Right renal pelvis (tissue), 4 donors: ENCODE measurements at regions not wholly inside any gene's neighbourhood (a gene's known extent, or its start where the extent isn't known, plus 50 kb on each side); places are given as distances from the start of the nearest gene placed in this dataset.
"Not testable (repeated sequence)": the region's sequence is repeated elsewhere in the genome, so short reads cannot be mapped to it uniquely, and the experiment has no call there.

Experiments
- DNase-seq, 4 donors: peaks; one replicate each; pipeline ENCODE4 v3.0.0-alpha.2; 2013; ENCODE audit warnings: low read depth in 4 of 4, low spot score in 3 of 4, missing footprints in 1 of 4

DNA sequence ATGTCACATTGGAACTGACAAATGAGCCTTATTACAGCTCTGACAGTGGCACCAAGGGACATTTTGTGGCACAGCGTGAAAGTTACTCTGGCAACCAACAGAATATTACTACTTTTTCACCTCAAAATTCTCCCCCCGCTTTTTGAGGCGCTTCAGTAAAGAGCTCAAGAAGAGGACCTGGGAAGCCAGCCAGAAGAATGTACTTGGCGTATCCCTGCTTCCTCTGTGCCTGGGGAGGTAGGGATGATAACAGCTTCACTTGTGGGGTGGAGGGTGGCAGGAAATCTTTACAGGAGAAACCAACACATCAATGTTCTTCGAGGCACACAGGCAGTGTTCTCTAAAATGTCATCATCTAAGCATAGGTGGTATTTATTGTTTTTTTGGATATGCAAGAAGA, 624.1 kb downstream of the NR2F1-AS1 start:
- DNase-seq = no peak

DNA sequence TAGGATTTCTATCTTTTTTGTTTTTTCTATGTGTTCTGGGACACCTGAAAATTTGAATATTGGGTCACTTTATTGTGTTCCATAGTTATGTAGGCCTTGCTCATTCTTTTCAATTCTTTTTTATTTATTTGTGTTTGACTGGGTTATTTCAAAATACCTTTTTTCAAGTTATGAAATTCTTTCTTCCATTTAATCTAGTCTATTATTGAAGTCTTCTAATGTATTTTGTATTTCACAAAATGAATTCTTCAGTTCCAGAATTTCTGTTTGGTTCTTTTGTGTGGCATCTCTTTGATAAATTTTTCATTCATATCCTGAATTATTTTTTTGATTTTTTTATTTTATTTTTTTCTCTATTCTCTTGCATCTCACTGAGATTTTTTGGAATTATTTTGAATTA, 628.8 kb downstream of the NR2F1-AS1 start:
- DNase-seq = no peak

DNA sequence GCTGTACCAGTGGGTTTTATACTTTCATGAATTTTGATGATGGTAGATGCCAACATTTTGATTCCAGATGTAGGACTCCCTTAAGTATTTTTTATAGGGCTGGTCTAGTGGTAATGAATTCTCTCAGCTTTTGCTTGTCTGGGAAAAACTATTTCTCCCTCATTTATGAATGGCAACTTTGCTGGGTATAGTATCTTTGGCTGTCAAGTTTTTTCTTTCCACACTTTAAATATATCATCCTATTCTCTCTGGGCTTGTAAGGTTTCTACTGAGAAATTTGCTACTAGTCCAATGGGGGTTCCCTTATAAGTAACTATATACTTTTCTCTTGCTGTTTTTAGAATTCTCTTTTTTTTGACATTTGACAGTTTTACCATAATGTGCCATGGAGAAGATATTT, 629.3 kb downstream of the NR2F1-AS1 start:
- DNase-seq = no peak

DNA sequence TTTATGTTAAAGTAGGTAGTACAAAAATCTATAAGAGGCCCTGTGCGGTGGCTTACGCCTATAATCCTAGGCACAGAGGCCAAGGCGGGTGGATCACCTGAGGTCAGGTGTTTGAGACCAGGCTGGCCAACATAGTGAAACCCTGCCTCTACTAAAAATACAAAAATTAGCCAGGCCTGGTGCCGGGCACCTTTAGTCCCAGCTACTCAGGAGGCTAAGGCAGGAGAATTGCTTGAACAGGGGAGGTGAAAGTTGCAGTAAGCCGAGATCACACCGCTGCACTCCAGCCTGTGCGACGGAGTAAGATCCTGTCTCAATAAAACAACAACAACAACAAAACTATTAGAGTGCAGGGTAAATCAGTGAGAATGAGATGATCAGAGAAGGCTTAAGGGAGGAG, 634.5 kb downstream of the NR2F1-AS1 start:
- no peak for DNase-seq

DNA sequence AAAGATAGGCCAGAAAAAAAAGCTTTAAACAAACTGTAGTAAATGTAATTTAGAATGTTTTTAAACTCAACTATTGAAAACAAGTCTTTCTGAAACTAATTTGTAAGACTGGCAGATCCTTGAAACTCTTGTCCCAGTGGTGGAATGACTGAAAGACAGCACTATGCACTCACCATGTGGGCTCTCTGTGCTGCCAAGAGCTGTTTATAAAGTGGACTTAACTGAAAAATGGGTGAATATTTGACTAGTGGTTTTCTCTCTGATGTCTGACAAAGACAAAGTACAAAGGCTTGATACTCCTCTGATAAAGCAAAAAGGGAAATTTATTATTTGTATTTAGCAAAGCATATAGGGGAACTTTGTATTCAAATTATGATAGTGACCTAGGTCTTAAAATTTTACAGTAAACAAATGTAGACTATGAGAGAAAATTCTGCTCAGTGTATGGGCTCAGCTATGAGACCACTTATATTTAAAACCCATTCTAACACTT, 635.4 kb downstream of the NR2F1-AS1 start:
- DNase-seq = no peak

DNA sequence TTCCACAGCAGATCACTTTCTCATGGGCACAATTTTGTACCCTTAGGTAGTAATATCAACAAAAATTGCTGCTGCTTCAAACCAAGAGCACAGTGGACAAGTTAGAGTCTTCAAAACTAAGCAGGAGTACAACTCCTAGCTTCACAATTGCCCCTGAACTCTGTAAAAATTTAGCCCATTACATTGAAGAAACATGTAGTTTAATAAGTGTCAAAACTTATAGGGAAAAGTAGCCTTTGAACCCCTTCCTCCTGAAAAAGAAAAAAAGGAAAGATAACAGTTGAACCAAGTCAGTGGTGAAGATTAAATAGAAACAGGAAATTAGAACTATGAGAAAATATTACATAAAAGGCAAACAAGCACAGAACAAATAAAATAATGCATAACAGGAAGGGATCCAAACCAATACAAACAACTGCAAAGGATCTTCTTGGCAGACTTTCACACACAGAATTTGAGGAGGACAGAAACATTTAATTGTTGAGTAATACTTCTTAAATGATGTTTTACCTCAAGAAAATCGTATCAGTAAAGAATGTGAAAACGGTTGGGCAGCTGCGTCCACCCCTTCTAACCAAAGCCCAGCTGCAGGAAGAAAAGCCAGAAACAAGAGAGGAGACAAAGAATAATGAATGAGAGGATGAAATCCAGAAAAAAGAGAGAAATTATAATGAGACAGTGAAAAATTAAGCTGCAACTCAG, 636.0 kb downstream of the NR2F1-AS1 start:
- DNase-seq = peak in 1 of 4 donors; percentile 12

DNA sequence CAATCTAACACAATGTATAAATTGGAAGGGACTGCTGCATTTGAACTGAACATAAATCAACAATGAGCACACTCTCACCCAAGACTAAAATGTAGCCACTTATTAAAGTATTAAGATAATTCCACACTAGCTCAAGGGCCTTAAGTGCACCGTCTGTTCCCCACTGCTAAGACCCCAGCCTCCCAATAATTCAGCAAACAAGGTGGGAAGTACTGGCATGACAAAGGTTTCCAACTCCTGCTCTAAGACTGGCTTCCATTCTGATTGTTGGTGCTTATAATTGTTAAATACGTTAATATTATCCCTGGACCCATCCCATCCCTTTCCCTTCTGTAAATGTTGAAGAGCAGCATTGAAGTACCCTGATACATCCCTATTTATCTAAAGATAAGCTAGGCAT, 636.7 kb downstream of the NR2F1-AS1 start:
- DNase-seq = no peak

DNA sequence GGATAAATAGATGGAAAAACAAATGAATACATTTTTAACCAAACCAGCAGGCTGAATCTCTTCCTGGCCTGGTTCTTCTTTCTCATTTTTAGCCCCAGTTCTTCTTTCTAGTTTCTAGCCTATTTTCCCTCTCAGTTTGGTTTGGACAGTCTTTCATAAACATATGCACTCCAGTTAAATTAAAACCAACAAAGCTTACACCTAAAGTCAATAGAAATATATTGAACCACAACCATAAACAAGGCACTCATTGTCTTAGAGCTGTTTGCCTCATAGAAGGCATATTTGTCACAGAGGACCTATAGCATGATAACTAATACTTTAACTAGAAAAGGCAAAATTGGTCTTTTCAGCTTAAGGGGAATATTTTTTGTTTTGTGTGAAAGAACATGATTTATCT, 638.3 kb downstream of the NR2F1-AS1 start:
- no peak for DNase-seq

DNA sequence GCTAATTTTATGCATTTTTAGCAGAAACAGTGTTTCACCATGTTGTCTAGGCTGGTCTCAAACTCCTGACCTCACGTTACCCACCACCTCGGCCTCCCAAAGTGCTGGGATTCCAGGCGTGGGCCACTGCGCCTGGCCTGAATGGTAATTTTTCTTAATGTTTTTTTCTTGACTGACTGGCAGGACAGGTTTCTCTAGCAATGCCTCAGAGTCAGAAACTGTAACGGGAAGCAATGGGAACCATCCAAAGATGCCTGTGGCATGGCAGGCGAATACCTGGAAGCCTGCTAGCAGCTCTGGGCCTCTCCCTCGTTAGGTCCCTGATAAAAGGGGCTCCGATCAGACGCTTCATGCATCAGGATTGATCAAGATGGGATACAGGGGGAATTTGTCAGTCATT, 639.2 kb downstream of the NR2F1-AS1 start:
- DNase-seq = peak in 1 of 4 donors; percentile 27

DNA sequence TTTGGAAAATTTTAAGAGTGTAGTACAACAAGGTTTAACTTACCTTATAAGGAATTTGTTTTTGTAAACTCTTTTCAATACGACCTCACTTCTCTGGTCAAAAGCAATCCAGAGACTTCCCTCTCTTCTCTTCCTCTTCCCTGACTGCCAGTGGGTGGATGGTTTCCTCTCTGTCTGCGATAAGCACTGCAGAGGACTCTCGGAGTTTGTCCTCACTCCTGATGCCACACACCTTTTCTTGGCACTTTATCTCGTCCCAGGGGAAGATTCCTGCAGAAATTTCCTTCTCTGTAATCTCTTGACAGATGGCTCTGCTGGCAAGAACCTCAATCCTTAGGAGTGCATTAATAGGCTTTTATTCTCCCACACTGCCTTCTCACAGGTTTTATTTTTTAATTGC, 641.6 kb downstream of the NR2F1-AS1 start:
- no peak for DNase-seq

DNA sequence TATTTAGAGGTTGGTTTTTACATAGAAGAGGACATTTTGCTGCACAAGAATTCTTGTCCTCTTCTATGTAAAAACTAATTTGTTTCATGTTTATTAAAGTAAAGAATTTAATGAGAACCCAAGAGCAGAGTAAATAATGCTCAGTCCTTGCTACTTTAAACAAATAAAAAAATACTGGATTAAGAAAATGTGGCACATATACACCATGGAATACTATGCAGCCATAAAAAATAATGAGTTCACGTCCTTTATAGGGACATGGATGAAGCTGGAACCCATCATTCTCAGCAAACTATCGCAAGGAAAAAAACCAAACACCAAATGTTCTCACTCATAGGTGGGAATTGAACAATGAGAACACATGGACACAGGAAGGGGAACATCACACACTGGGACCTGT, 643.6 kb downstream of the NR2F1-AS1 start:
- not testable (repeated sequence) for DNase-seq

DNA sequence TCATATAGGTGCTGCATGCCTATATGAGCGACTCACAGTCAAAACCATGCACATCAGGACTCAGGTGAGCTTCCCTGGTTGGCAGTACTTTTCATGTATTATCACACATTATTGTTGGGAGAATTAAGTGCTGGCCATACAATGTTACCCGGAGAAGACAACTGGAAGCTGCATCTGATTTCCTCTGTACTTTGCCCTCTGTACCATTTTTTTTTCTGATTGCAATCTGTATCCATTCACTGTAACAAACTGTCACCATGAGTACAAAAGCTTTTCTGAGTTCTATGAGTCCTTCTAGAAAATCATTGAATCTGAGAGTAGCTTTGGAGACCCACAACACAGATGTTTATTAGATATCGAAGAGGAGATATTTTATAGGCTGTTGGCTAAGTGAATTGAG, 651.0 kb downstream of the NR2F1-AS1 start:
- no peak for DNase-seq

DNA sequence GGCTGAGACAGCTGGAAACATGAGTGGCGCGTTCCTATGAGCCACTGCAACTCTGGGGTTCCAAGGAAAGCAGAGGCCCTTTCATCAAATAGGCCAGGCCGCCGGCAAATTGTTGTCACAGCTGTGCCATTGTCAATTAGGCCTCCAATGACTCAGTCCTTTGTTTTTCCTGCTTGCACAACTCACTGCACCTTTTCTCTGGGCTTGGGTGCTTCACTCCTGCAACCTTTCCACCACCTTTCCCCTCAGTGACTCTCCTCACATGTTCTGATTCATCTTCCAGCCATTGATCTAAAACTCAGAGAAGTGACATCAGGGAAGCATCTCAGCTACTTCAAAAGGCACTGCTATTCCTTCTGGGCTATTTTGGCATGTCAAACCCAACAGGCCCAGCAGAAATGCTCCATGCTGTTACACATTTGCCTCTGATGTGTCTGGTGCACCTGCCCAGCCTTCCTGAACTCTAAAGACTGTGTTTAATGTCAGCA, 653.7 kb downstream of the NR2F1-AS1 start:
- DNase-seq = no peak

DNA sequence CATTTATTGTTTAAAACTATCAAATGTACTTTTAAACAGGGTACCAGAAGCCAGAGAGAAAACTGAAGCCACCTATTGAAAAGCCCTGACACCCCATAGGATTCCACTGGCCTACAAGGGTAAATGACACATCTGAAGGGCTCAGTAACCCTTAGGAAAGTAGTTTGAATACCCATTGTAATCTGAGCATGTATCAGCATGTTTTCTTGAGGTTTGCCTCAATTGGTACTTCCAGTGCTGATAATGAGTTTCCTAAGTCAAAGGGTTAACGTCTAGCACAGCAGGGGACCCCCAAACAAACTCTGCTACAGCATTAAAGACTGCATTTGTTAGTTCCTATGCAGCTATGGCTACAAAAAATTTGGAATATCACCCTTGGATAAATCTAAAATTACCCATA, 657.1 kb downstream of the NR2F1-AS1 start:
- DNase-seq = no peak

DNA sequence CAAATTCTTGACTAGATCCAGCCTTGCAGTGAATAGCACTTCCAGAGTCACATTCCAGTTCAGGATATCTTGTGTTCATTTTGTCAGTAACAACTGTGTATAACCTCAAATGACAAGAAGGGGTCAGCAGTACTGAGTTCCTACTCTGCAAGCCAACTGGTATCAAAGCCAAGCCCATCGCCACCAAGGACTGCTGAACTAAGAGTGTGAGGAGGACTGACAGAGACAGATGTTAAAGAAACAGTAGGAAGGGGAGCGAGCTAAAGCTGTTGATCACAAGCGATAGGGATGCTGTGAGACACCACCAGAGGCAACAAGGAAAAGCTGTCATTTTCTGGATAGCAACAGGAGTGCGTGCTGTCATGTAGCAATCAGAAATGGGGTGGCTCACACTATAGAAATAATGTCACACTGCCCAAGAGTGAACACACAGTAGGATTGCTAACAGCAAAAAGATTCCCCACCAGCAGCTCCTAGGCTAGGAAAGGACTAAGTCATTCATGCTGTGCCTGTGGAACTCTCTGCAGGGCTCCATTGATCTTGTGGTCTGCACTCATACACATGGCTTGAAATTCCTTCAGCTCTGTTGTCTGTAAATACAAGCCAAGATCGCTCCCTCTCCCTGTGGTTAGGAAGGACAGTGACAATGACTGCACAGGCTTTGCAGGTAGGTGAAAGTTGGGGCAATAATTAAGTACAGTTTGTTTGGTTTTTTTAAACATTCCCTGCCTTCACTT, 658.6 kb downstream of the NR2F1-AS1 start:
- no peak for DNase-seq

DNA sequence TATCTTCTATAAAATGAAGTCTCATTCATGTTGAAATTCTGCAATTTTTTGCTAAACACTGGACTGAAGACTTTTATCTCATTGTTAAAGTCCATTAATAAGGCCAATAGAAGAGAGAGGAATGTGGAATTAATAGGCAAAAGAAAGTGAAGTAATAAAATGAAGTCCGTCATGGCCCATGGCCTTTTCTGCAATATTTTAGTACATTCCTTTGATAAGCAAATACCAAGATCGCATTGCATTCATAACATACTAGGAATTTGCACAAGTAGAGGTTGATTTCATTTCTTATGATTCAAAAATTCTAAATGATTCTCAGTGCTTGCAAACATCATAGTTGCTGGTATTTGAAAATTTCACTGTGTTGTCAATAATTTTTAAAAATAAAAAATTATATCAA, 664.0 kb downstream of the NR2F1-AS1 start:
- DNase-seq = no peak

DNA sequence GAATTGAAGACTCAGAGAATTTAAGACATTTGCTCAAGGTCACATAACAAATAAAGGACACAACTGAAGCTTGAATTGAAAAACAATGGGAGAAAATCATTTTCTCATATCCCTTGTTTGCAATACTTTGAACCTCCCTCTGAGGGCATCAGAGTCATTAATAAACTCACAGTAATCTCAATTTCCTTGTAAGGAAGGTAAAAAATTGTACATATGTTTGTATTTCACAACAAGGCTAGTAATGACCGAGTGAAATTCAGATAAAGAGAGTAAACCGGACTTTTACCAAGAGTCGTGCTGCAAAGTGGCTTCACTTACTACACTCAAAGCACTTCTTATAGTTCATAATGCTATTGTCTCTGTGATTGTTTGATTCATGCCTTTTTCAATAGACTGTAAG, 665.0 kb downstream of the NR2F1-AS1 start:
- DNase-seq = no peak

DNA sequence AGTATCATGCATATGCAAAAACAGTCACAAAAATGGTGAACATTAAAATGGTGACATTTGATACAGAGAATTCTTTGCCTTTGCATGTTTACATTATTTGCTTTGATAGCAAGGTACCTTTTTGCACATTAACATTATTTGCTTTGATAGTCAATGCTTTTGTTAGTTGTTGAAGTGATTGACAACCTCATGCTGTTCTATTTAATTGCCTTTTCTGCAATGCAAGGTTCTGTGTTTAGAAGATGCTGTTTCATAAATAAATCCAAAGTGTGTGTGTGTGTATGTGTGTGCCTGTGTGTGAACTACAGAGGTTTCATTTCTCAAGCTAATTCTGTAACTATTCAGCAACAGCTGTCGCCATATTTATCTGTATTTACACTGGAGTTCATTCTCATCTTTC, 668.7 kb downstream of the NR2F1-AS1 start:
- DNase-seq = no peak

DNA sequence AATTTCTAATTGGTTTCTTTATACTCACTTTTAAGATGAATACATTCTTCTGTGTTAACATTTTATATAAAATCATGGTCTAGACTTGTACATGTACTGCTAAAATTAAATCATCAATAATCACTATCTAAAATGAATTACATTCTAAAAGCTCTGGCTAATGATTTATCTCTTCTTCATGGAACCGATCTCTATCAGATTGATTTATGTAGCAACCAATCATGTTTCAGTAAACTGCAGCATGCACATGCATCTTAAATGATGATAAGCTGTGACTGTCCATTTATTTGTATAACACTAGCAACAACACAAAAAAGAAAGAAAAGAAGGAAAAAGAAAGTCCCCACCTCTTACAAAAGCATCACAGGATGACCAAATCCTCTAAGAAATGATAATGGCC, 669.2 kb downstream of the NR2F1-AS1 start:
- no peak for DNase-seq

DNA sequence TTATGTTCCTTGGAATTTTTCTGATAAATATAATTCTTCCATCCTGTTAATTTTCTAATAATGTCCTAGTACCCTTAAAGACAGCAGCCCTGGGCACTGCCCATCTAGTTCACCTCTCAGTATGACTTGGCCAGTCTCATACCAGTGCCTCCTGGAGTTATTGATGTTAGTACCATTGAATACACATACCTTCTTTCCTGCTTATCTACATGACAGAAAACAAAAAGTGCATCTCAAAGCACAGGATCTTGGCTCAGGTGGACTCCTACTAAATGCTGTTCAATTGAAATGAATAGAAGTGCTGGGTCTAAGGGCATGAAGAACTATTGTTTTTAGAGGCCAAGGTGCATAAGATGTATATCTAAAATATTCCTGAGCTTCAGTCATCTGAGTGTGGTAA, 669.7 kb downstream of the NR2F1-AS1 start:
- no peak for DNase-seq

DNA sequence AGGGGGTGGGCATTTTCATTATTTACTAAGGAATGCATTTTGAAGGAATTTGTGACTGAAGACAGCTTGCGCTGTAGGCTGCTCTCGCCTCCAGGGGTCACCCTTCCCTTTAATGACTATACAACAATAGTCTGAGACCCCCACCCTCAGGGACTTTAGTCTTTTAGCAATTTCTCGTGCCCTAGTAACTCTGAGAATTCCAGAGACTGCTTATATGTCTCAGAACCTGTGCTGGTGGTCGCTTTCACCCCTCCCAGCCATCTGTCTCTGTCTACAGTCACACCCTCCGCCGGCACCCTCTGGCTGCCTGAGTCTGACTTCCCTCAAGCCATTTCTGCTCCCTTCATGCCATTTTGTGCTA, 671.4 kb downstream of the NR2F1-AS1 start:
- DNase-seq = peak in 3 of 4 donors; percentile 47 to 65 (median 61)

DNA sequence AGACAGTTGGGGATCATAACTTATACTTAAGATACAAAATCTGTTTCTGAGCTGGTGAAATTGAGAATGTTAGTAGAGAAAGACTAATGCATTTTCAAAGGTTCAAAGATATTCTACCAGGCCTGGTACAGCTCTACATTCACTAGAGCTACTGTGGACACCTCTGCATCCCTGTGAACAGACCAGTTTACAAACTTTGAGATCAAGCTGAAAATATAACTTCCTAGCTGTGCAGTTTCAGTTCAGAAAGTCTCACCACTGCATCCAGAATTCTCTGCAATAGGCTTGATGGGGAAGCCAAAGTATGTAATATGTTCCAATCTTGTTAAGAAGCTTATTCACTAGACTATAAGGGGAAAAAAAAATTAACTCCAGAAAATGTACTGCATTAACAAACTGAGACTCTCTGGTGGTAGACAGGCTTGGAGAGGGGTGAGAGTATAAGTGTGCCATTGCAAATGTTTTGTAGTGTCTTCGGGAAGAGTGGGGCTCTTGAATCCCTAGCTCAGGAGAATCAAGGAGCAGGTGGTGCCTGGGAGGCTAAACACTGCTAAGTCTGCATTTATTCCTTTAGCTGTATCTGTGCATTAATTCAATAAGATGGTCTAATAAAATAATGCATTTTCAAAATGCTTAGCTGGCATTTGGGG, 671.9 kb downstream of the NR2F1-AS1 start:
- DNase-seq = no peak
